PC-3 (cell line): ENCODE measurements at regions not wholly inside any gene's neighbourhood (a gene's known extent, or its start where the extent isn't known, plus 50 kb on each side); places are given as distances from the start of the nearest gene placed in this dataset.

Experiments
- ATAC-seq: fragments of 200-7000 bp; cut with Tn5 transposase; 2 replicates; pipeline ENCODE4 v1.9.1; 2020; ENCODE audit warnings: mild to moderate bottlenecking, moderate library complexity
- BruUV-seq: library from RNA; stranded (reverse); fragments of 400-500 nt; replicated peaks from 2 replicates; lab custom pipeline; 2021; lab: Mats Ljungman, UMichigan
- CTCF ChIA-PET: fragments of 300-600 bp; sonication (Branson Sonifier 250); formaldehyde crosslinking; loops from one replicate; lab custom pipeline; 2022; ENCODE audit warnings: antibody characterized with exemption; lab: Charles Lee
- POLR2A ChIA-PET: fragments of 300-600 bp; sonication (Branson Sonifier 250); formaldehyde crosslinking; loops from one replicate; lab custom pipeline; 2022; ENCODE audit warnings: antibody characterized with exemption; ENCODE audit not compliant: unreplicated experiment; lab: Charles Lee
- DNase-seq: peaks from one replicate; pipeline ENCODE4 v3.0.0-alpha.2; 2015
- H2AFZ ChIP-seq: fragments of 300-600 bp; sonication (generic); 2 replicates; pipeline ENCODE4 v1.6.0; 2016; ENCODE audit warnings: antibody characterized with exemption, low read length
- H3F3A ChIP-seq: fragments of 300-600 bp; sonication (generic); one replicate; pipeline ENCODE4 v1.6.0; 2017; ENCODE audit warnings: antibody characterized with exemption, low read length, control low read depth, mild to moderate bottlenecking; ENCODE audit not compliant: unreplicated experiment
- H3K27ac ChIP-seq: fragments of 300-600 bp; sonication (generic); 2 replicates; pipeline ENCODE4 v1.5.1; 2016; ENCODE audit warnings: mild to moderate bottlenecking, low read length
- H3K27me3 ChIP-seq: fragments of 300-600 bp; sonication (generic); 2 replicates; pipeline ENCODE4 v1.6.1; 2016; ENCODE audit warnings: low read length, mixed read lengths
- H3K36me3 ChIP-seq: fragments of 300-600 bp; sonication (generic); 2 replicates; pipeline ENCODE4 v1.6.1; 2016; ENCODE audit warnings: low read depth, mixed run types, low read length, mixed read lengths
- H3K4me1 ChIP-seq: fragments of 300-600 bp; sonication (generic); 2 replicates; pipeline ENCODE4 v1.5.1; 2016; ENCODE audit warnings: low read length; ENCODE audit not compliant: insufficient read depth
- H3K4me2 ChIP-seq: fragments of 300-600 bp; sonication (generic); 2 replicates; pipeline ENCODE4 v1.6.0; 2016; ENCODE audit warnings: low read length
- H3K4me3 ChIP-seq: fragments of 300-600 bp; sonication (generic); 2 replicates; pipeline ENCODE4 v1.5.1; 2016; ENCODE audit warnings: mild to moderate bottlenecking, low read length, mixed read lengths
- H3K79me2 ChIP-seq: fragments of 300-600 bp; sonication (generic); 2 replicates; pipeline ENCODE4 v1.6.1; 2017; ENCODE audit warnings: low read length, mixed read lengths
- H3K9ac ChIP-seq: fragments of 300-600 bp; sonication (generic); 2 replicates; pipeline ENCODE4 v1.6.0; 2016; ENCODE audit warnings: mild to moderate bottlenecking, low read length
- H3K9me2 ChIP-seq: fragments of 300-600 bp; sonication (generic); replicated peaks from 2 replicates; pipeline ENCODE4 v1.6.1; 2016; ENCODE audit warnings: mixed run types, low read length, mixed read lengths
- H3K9me3 ChIP-seq: fragments of 300-600 bp; sonication (generic); 2 replicates; pipeline ENCODE4 v1.6.1; 2016; ENCODE audit warnings: low read length, mixed read lengths
- H4K20me1 ChIP-seq: fragments of 300-600 bp; sonication (generic); 2 replicates; pipeline ENCODE4 v1.6.1; 2016; ENCODE audit warnings: low read length, mixed read lengths
- EZH2 ChIP-seq: fragments of 300-600 bp; sonication (generic); IDR thresholded peaks from one replicate; pipeline ENCODE4 v1.6.1; 2017; ENCODE audit warnings: antibody characterized with exemption, mild to moderate bottlenecking, low read length; ENCODE audit not compliant: unreplicated experiment
- EZH2phosphoT487 ChIP-seq: fragments of 300-600 bp; sonication (generic); IDR thresholded peaks from 2 replicates; pipeline ENCODE4 v1.6.1; 2018; ENCODE audit warnings: mild to moderate bottlenecking, antibody characterized with exemption, low read length, borderline replicate concordance
- intact Hi-C: fragments of 100-400 bp; cut with micrococcal nuclease; formaldehyde crosslinking; loops from 2 replicates; pipeline ENCODE4 v1.9.0; 2023
- TF ChIP-seq, protein P1 (sequence below): fragments of 300-600 bp; sonication (generic); conservative IDR thresholded peaks from 2 replicates; pipeline ENCODE4 v1.5.1; 2017; ENCODE audit warnings: antibody characterized with exemption, low read depth, mild to moderate bottlenecking, low read length

DNA sequence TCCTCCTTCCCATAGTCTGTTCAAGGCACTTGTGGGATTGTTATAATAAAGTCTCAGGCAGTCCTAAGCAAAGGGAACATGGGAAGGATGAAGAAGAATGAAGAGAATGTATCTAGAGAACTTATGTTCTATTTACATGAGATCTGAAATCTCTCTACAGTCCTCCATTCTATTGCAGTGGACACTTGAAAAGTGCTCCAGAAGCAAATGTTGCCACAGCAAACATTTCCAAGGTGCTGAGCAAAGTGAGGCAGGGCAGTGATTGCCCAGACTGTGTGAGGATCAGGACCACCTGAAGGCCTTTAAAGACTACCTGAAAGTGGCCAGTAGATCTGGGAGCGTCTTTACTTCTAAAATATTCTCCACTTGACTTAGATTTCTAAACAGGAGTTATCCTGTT is 203.5 kb downstream of the RBM46 start:
- Histone ChIP-seq H3K4me1 (no peaks in the 10 kb centered on the region), H3K9me2 (no peaks in the 10 kb centered on the region), H3K9me3 (no peaks in the 10 kb centered on the region), H3K9ac (no peak overlapping the region), H3K79me2 (no peaks in the 10 kb centered on the region), H2AFZ (no peak overlapping the region), H3K27ac (no peak overlapping the region), H3K4me3 (no peak overlapping the region), H3F3A (no peaks in the 10 kb centered on the region), H3K36me3 (no peaks in the 10 kb centered on the region), H3K4me2 (no peak overlapping the region), H4K20me1 (no peaks in the 10 kb centered on the region), H3K27me3 (no peaks in the 10 kb centered on the region)
- BruUV-seq: no TSS peak
- ChIA-PET POLR2A (no interaction called here), CTCF (no interaction called here)
- DNase-seq (no peak), ATAC-seq (no peak)
- TF ChIP-seq, protein P1, sequence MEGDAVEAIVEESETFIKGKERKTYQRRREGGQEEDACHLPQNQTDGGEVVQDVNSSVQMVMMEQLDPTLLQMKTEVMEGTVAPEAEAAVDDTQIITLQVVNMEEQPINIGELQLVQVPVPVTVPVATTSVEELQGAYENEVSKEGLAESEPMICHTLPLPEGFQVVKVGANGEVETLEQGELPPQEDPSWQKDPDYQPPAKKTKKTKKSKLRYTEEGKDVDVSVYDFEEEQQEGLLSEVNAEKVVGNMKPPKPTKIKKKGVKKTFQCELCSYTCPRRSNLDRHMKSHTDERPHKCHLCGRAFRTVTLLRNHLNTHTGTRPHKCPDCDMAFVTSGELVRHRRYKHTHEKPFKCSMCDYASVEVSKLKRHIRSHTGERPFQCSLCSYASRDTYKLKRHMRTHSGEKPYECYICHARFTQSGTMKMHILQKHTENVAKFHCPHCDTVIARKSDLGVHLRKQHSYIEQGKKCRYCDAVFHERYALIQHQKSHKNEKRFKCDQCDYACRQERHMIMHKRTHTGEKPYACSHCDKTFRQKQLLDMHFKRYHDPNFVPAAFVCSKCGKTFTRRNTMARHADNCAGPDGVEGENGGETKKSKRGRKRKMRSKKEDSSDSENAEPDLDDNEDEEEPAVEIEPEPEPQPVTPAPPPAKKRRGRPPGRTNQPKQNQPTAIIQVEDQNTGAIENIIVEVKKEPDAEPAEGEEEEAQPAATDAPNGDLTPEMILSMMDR: no peak
- no peak for TF ChIP-seq EZH2
- no peak for TF ChIP-seq EZH2phosphoT487
- intact Hi-C loops: loop anchor here (5.0 kb wide), 1 partner anchor 263 kb away; no protein-coding TSS in a partner anchor

DNA sequence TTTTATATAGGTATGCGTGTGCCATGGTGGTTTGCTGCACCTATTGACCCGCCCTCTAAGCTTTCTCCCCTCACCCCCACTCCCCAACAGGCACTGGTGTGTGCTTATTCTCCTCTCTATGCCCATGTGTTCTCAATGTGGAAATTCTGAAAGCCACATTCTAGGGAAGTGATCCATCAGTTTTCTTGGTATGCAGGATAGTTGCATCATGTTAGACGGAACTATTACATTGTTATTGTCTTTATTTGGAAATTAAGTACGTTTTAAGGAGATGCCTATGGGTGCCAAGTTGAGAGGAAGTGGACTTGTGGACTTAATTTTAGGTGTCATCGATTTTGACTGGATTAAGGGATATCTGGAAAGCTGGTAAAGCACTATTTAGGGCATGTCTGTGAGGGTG is 204.6 kb downstream of the RBM46 start:
- ChIA-PET POLR2A (no interaction called here), CTCF (no interaction called here)
- Histone ChIP-seq H3K79me2 (no peaks in the 10 kb centered on the region), H3F3A (no peaks in the 10 kb centered on the region), H2AFZ (no peak overlapping the region), H3K9ac (no peak overlapping the region), H3K27me3 (no peaks in the 10 kb centered on the region), H3K36me3 (no peaks in the 10 kb centered on the region), H3K9me2 (no peaks in the 10 kb centered on the region), H3K4me1 (no peaks in the 10 kb centered on the region), H3K9me3 (no peaks in the 10 kb centered on the region), H3K27ac (no peak overlapping the region), H3K4me2 (no peak overlapping the region), H4K20me1 (no peaks in the 10 kb centered on the region), H3K4me3 (no peak overlapping the region)
- intact Hi-C loops: no loop called here
- DNase-seq (no peak), ATAC-seq (no peak)
- BruUV-seq: no TSS peak
- TF ChIP-seq EZH2phosphoT487: no peak
- TF ChIP-seq EZH2: no peak
- TF ChIP-seq, protein P1: no peak

- Histone ChIP-seq H3K4me2 (no peak overlapping the region), H3K27ac (no peak overlapping the region), H3K79me2 (no peaks in the 10 kb centered on the region), H3K9me3 (no peaks in the 10 kb centered on the region), H3K36me3 (no peaks in the 10 kb centered on the region), H2AFZ (no peak overlapping the region), H3F3A (no peaks in the 10 kb centered on the region), H3K9ac (no peak overlapping the region), H3K9me2 (no peaks in the 10 kb centered on the region), H3K27me3 (no peaks in the 10 kb centered on the region), H3K4me1 (no peaks in the 10 kb centered on the region), H3K4me3 (no peak overlapping the region), H4K20me1 (no peaks in the 10 kb centered on the region)
- BruUV-seq: no TSS peak
- intact Hi-C loops: no loop called here
- DNase-seq: no peak
- TF ChIP-seq EZH2phosphoT487 (no peak), EZH2 (no peak)
- TF ChIP-seq, protein P1: no peak
- no peak for ATAC-seq
- ChIA-PET CTCF (no interaction called here), POLR2A (no interaction called here)
These were observed 207.4 kb downstream of the RBM46 start for GRCh38 chr4:154988511-154988910.
